ENCODE measurements at regions not wholly inside any gene's neighbourhood (a gene's known extent, or its start where the extent isn't known, plus 50 kb on each side); places are given as distances from the start of the nearest gene placed in this dataset.

GRCh38 chr5:4050203-4050602, 454.6 kb downstream of the IRX1 start:
- TF ChIP-seq POLR2AphosphoS5 (IDR thresholded peaks at IDR 0.05; ENCODE audit: low read depth) (no peak), EZH2 (IDR thresholded peaks at IDR 0.05; ENCODE audit: low read depth, unreplicated experiment) (no peak), EZH2phosphoT487 (IDR thresholded peaks at IDR 0.05; ENCODE audit: unreplicated experiment) (no peak), ETS1 (IDR thresholded peaks at IDR 0.05) (no peak), ZNF114 (CRISPR knock-in tag; IDR thresholded peaks at IDR 0.05) (no peak), JUNB (IDR thresholded peaks at IDR 0.05; ENCODE audit: unreplicated experiment) (no peak)
- TF ChIP-seq, protein P1, sequence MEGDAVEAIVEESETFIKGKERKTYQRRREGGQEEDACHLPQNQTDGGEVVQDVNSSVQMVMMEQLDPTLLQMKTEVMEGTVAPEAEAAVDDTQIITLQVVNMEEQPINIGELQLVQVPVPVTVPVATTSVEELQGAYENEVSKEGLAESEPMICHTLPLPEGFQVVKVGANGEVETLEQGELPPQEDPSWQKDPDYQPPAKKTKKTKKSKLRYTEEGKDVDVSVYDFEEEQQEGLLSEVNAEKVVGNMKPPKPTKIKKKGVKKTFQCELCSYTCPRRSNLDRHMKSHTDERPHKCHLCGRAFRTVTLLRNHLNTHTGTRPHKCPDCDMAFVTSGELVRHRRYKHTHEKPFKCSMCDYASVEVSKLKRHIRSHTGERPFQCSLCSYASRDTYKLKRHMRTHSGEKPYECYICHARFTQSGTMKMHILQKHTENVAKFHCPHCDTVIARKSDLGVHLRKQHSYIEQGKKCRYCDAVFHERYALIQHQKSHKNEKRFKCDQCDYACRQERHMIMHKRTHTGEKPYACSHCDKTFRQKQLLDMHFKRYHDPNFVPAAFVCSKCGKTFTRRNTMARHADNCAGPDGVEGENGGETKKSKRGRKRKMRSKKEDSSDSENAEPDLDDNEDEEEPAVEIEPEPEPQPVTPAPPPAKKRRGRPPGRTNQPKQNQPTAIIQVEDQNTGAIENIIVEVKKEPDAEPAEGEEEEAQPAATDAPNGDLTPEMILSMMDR (conservative IDR thresholded peaks at IDR 0.05; ENCODE audit: low read depth in 2 of 2): no peak
- TF ChIP-seq, protein P2, sequence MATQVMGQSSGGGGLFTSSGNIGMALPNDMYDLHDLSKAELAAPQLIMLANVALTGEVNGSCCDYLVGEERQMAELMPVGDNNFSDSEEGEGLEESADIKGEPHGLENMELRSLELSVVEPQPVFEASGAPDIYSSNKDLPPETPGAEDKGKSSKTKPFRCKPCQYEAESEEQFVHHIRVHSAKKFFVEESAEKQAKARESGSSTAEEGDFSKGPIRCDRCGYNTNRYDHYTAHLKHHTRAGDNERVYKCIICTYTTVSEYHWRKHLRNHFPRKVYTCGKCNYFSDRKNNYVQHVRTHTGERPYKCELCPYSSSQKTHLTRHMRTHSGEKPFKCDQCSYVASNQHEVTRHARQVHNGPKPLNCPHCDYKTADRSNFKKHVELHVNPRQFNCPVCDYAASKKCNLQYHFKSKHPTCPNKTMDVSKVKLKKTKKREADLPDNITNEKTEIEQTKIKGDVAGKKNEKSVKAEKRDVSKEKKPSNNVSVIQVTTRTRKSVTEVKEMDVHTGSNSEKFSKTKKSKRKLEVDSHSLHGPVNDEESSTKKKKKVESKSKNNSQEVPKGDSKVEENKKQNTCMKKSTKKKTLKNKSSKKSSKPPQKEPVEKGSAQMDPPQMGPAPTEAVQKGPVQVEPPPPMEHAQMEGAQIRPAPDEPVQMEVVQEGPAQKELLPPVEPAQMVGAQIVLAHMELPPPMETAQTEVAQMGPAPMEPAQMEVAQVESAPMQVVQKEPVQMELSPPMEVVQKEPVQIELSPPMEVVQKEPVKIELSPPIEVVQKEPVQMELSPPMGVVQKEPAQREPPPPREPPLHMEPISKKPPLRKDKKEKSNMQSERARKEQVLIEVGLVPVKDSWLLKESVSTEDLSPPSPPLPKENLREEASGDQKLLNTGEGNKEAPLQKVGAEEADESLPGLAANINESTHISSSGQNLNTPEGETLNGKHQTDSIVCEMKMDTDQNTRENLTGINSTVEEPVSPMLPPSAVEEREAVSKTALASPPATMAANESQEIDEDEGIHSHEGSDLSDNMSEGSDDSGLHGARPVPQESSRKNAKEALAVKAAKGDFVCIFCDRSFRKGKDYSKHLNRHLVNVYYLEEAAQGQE (IDR thresholded peaks at IDR 0.05; ENCODE audit: unreplicated experiment): no peak

Measured in GM23338 (cell line).